ENCODE measurements at regions not wholly inside any gene's neighbourhood (a gene's known extent, or its start where the extent isn't known, plus 50 kb on each side); places are given as distances from the start of the nearest gene placed in this dataset.
A peak's percentile ranks its signal among the peaks of the same experiment; 100 is the strongest.

DNA sequence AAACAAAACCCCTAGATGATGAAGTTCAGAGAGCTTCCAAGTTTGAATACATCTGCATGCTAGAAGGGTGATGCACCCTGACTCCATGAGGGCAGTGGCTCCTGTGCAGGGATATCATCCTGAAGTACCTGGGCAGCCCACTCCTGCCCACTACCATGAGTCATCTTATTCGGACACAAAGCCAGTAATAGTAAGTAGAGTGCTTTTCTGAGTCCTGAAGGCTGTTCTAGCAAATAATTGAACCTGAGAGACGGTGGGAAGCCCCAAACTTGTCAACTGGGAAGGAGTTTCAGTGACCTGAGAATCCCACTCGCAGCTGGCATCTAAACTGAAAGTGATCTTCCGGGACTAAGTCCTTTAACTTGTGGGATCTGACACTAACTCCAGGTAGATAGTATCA lies 152.9 kb upstream of the COL21A1 start (continued):
- peak; percentile 78; the same call in 1 of the 2 replicates for TF ChIP-seq FOSL2 (CRISPR knock-in tag; IDR thresholded peaks at IDR 0.05)
- TF ChIP-seq PHF20 (CRISPR knock-in tag; IDR thresholded peaks at IDR 0.05), result no peak
- TF ChIP-seq FLYWCH1 (CRISPR knock-in tag; IDR thresholded peaks at IDR 0.05), result no peak
- no peak for TF ChIP-seq MIER3 (CRISPR knock-in tag; IDR thresholded peaks at IDR 0.05; ENCODE audit: borderline replicate concordance)
- TF ChIP-seq, protein P1, sequence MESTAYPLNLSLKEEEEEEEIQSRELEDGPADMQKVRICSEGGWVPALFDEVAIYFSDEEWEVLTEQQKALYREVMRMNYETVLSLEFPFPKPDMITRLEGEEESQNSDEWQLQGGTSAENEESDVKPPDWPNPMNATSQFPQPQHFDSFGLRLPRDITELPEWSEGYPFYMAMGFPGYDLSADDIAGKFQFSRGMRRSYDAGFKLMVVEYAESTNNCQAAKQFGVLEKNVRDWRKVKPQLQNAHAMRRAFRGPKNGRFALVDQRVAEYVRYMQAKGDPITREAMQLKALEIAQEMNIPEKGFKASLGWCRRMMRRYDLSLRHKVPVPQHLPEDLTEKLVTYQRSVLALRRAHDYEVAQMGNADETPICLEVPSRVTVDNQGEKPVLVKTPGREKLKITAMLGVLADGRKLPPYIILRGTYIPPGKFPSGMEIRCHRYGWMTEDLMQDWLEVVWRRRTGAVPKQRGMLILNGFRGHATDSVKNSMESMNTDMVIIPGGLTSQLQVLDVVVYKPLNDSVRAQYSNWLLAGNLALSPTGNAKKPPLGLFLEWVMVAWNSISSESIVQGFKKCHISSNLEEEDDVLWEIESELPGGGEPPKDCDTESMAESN (CRISPR knock-in tag; conservative IDR thresholded peaks at IDR 0.05), result 0 out of 2 replicates have a peak, but pooled peaks have one; percentile 6
- TF ChIP-seq, protein P2, sequence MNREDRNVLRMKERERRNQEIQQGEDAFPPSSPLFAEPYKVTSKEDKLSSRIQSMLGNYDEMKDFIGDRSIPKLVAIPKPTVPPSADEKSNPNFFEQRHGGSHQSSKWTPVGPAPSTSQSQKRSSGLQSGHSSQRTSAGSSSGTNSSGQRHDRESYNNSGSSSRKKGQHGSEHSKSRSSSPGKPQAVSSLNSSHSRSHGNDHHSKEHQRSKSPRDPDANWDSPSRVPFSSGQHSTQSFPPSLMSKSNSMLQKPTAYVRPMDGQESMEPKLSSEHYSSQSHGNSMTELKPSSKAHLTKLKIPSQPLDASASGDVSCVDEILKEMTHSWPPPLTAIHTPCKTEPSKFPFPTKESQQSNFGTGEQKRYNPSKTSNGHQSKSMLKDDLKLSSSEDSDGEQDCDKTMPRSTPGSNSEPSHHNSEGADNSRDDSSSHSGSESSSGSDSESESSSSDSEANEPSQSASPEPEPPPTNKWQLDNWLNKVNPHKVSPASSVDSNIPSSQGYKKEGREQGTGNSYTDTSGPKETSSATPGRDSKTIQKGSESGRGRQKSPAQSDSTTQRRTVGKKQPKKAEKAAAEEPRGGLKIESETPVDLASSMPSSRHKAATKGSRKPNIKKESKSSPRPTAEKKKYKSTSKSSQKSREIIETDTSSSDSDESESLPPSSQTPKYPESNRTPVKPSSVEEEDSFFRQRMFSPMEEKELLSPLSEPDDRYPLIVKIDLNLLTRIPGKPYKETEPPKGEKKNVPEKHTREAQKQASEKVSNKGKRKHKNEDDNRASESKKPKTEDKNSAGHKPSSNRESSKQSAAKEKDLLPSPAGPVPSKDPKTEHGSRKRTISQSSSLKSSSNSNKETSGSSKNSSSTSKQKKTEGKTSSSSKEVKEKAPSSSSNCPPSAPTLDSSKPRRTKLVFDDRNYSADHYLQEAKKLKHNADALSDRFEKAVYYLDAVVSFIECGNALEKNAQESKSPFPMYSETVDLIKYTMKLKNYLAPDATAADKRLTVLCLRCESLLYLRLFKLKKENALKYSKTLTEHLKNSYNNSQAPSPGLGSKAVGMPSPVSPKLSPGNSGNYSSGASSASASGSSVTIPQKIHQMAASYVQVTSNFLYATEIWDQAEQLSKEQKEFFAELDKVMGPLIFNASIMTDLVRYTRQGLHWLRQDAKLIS (CRISPR knock-in tag; IDR thresholded peaks at IDR 0.05), result no peak
- no peak for TF ChIP-seq ELF3 (CRISPR knock-in tag; IDR thresholded peaks at IDR 0.05)
- no peak for TF ChIP-seq SMAD1 (CRISPR knock-in tag; IDR thresholded peaks at IDR 0.05; ENCODE audit: borderline replicate concordance, low read depth)
- no peak for TF ChIP-seq ZFP36 (IDR thresholded peaks at IDR 0.05; ENCODE audit: borderline replicate concordance, low read depth, low read length, partially characterized antibody)
- no peak for TF ChIP-seq REXO4 (CRISPR knock-in tag; IDR thresholded peaks at IDR 0.05; ENCODE audit: borderline replicate concordance)
- TF ChIP-seq, protein P3, sequence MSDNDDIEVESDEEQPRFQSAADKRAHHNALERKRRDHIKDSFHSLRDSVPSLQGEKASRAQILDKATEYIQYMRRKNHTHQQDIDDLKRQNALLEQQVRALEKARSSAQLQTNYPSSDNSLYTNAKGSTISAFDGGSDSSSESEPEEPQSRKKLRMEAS (IDR thresholded peaks at IDR 0.05), result 0 out of 2 replicates have a peak, but pooled peaks have one; percentile 5
- TF ChIP-seq YEATS4 (CRISPR knock-in tag; IDR thresholded peaks at IDR 0.05; ENCODE audit: borderline replicate concordance), result peak; percentile 62; the same call in 1 of the 2 replicates
- no peak for TF ChIP-seq PCBP2 (optimal IDR thresholded peaks at IDR 0.05; ENCODE audit: low read depth, low read length, poor library complexity, severe bottlenecking)
- TF ChIP-seq ZNF552 (CRISPR knock-in tag; IDR thresholded peaks at IDR 0.05; ENCODE audit: borderline replicate concordance), result no peak
- TF ChIP-seq ZNF761 (CRISPR knock-in tag; conservative IDR thresholded peaks at IDR 0.05), result no peak
- no peak for TF ChIP-seq ZNF660 (CRISPR knock-in tag; IDR thresholded peaks at IDR 0.05; ENCODE audit: borderline replicate concordance, low read depth)
- TF ChIP-seq RFXAP (CRISPR knock-in tag; IDR thresholded peaks at IDR 0.05; ENCODE audit: borderline replicate concordance), result no peak
- TF ChIP-seq EED (CRISPR knock-in tag; IDR thresholded peaks at IDR 0.05), result no peak
- TF ChIP-seq KDM4B (CRISPR knock-in tag; IDR thresholded peaks at IDR 0.05), result no peak
- TF ChIP-seq NRL (CRISPR knock-in tag; IDR thresholded peaks at IDR 0.05; ENCODE audit: borderline replicate concordance), result no peak
- 0 out of 2 replicates have a peak, but pooled peaks have one; percentile 15 for TF ChIP-seq EHMT2 (IDR thresholded peaks at IDR 0.05; ENCODE audit: borderline replicate concordance, low read depth, low read length)
- no peak; the same call in none of the 2 replicates for TF ChIP-seq CHD4 (IDR thresholded peaks at IDR 0.05; ENCODE audit: borderline replicate concordance, low read length)
- TF ChIP-seq SRF (IDR thresholded peaks at IDR 0.05; ENCODE audit: low read depth, low read length), result no peak
- no peak for TF ChIP-seq ZNF781 (CRISPR knock-in tag; IDR thresholded peaks at IDR 0.05; ENCODE audit: borderline replicate concordance, not compliant biosample characterization)
- TF ChIP-seq CBFB (CRISPR knock-in tag; IDR thresholded peaks at IDR 0.05), result no peak
- TF ChIP-seq PCBP1 (IDR thresholded peaks at IDR 0.05; ENCODE audit: borderline replicate concordance, low read depth, low read length), result no peak
- peak; percentile 42; the same call in 1 of the 2 replicates for TF ChIP-seq SMAD9 (CRISPR knock-in tag; IDR thresholded peaks at IDR 0.05)

Measured in HepG2 (cell line).